ENCODE measurements at regions not wholly inside any gene's neighbourhood (a gene's known extent, or its start where the extent isn't known, plus 50 kb on each side); places are given as distances from the start of the nearest gene placed in this dataset.
"Not testable (repeated sequence)": the region's sequence is repeated elsewhere in the genome, so short reads cannot be mapped to it uniquely, and the experiment has no call there.

- DNase-seq = no peak
These were observed 155.8 kb upstream of the KITLG start for GRCh38 chr12:88736031-88736430.

GRCh38 chr12:88733008-88733407 lies 152.7 kb upstream of the KITLG start:
- DNase-seq = no peak

- DNase-seq = no peak
These were observed 148.9 kb upstream of the KITLG start for GRCh38 chr12:88729196-88729595.

- DNase-seq = no peak
These were observed 146.8 kb upstream of the KITLG start for GRCh38 chr12:88726806-88727720.

- DNase-seq = no peak
These were observed 145.4 kb upstream of the KITLG start for GRCh38 chr12:88725592-88726143.

GRCh38 chr12:88723219-88723618 lies 142.9 kb upstream of the KITLG start:
- no peak for DNase-seq

GRCh38 chr12:88720785-88721650 lies 140.7 kb upstream of the KITLG start:
- no peak for DNase-seq

GRCh38 chr12:88720231-88720630 lies 140.0 kb upstream of the KITLG start:
- DNase-seq = no peak

GRCh38 chr12:88717188-88717587 lies 136.9 kb upstream of the KITLG start:
- no peak for DNase-seq

GRCh38 chr12:88716240-88716639 lies 136.0 kb upstream of the KITLG start:
- no peak for DNase-seq

- DNase-seq = no peak
These were observed 135.4 kb upstream of the KITLG start for GRCh38 chr12:88715673-88716072.

- DNase-seq = not testable (repeated sequence)
These were observed 134.1 kb upstream of the KITLG start for GRCh38 chr12:88714263-88714882.

- no peak for DNase-seq
These were observed 127.5 kb upstream of the KITLG start for GRCh38 chr12:88707800-88708199.

GRCh38 chr12:88706286-88706685 lies 126.0 kb upstream of the KITLG start:
- peak; percentile 28 for DNase-seq

GRCh38 chr12:88703790-88704189 lies 123.5 kb upstream of the KITLG start:
- DNase-seq = no peak

- DNase-seq = no peak
These were observed 118.2 kb upstream of the KITLG start for GRCh38 chr12:88698471-88698870.

GRCh38 chr12:88693837-88694445 lies 113.7 kb upstream of the KITLG start:
- no peak for DNase-seq

GRCh38 chr12:88691811-88692210 lies 111.5 kb upstream of the KITLG start:
- no peak for DNase-seq

- DNase-seq = peak; percentile 11
These were observed 104.3 kb upstream of the KITLG start for GRCh38 chr12:88684610-88685009.

- no peak for DNase-seq
These were observed 103.9 kb upstream of the KITLG start for GRCh38 chr12:88684170-88684569.

- no peak for DNase-seq
These were observed 103.4 kb upstream of the KITLG start for GRCh38 chr12:88683628-88684027.

GRCh38 chr12:88681271-88681670 lies 101.0 kb upstream of the KITLG start:
- no peak for DNase-seq

- no peak for DNase-seq
These were observed 97.2 kb upstream of the KITLG start for GRCh38 chr12:88677464-88677863.

Data from NCI-H2171 treated with DMSO at 0.1 percent for 48 hours (cell line).